GM21381 (cell line): ENCODE measurements at regions not wholly inside any gene's neighbourhood (a gene's known extent, or its start where the extent isn't known, plus 50 kb on each side); places are given as distances from the start of the nearest gene placed in this dataset.

ENCODE experiments used
- ATAC-seq: cut with Tn5 transposase; IDR thresholded peaks from one replicate; pipeline ENCODE4 v1.9.1; 2021; ENCODE audit warnings: mild to moderate bottlenecking, moderate library complexity; ENCODE audit not compliant: unreplicated experiment

- ATAC-seq = no peak
Observed at GRCh38 chr1:87558921-87559320, 230.2 kb downstream of the LMO4 start.

GRCh38 chr1:87560137-87560536 lies 231.5 kb downstream of the LMO4 start:
- no peak for ATAC-seq

GRCh38 chr1:87560601-87561360 lies 232.1 kb downstream of the LMO4 start:
- ATAC-seq = no peak

GRCh38 chr1:87563211-87563610 lies 234.5 kb downstream of the LMO4 start:
- no peak for ATAC-seq

- no peak for ATAC-seq
Observed at GRCh38 chr1:87565861-87566260, 237.2 kb downstream of the LMO4 start.

- no peak for ATAC-seq
Observed at GRCh38 chr1:87568005-87568404, 239.3 kb downstream of the LMO4 start.

- ATAC-seq = no peak
Observed at GRCh38 chr1:87568911-87569310, 240.2 kb downstream of the LMO4 start.

- ATAC-seq = no peak
Observed at GRCh38 chr1:87572008-87572407, 243.3 kb downstream of the LMO4 start.

- no peak for ATAC-seq
Observed at GRCh38 chr1:87572891-87573290, 244.2 kb downstream of the LMO4 start.

GRCh38 chr1:87575528-87575927 lies 246.8 kb downstream of the LMO4 start:
- ATAC-seq = no peak

- no peak for ATAC-seq
Observed at GRCh38 chr1:87578464-87578863, 249.8 kb downstream of the LMO4 start.

- ATAC-seq = no peak
Observed at GRCh38 chr1:87583459-87583858, 254.8 kb downstream of the LMO4 start.

- no peak for ATAC-seq
Observed at GRCh38 chr1:87584586-87584985, 255.9 kb downstream of the LMO4 start.

- no peak for ATAC-seq
Observed at GRCh38 chr1:87586501-87586900, 257.8 kb downstream of the LMO4 start.

- ATAC-seq = peak; percentile 70
Observed at GRCh38 chr1:87588495-87588894, 259.8 kb downstream of the LMO4 start.

GRCh38 chr1:87591492-87591891 lies 262.8 kb downstream of the LMO4 start:
- ATAC-seq = no peak

- ATAC-seq = peak; percentile 83
Observed at GRCh38 chr1:87592156-87592555, 263.5 kb downstream of the LMO4 start.

- ATAC-seq = no peak
Observed at GRCh38 chr1:87594736-87595383, 266.2 kb downstream of the LMO4 start.

GRCh38 chr1:87595384-87595781 lies 266.7 kb downstream of the LMO4 start:
- no peak for ATAC-seq

GRCh38 chr1:87598429-87598828 lies 269.7 kb downstream of the LMO4 start:
- ATAC-seq = no peak

GRCh38 chr1:87599569-87599968 lies 270.9 kb downstream of the LMO4 start:
- ATAC-seq = no peak

- ATAC-seq = no peak
Observed at GRCh38 chr1:87600055-87600850, 271.6 kb downstream of the LMO4 start.
